GM18507 (cell line): ENCODE measurements at regions not wholly inside any gene's neighbourhood (a gene's known extent, or its start where the extent isn't known, plus 50 kb on each side); places are given as distances from the start of the nearest gene placed in this dataset.

ENCODE experiments used
- DNase-seq: peaks from one replicate; pipeline ENCODE4 v3.0.0; 2011; ENCODE audit warnings: low read depth; ENCODE audit not compliant: insufficient read length; ENCODE audit errors: extremely low spot score
- FAIRE-seq: peaks from 2 replicates; lab custom pipeline; 2011; peaks lifted over from hg19 to GRCh38; lab: Jason Lieb, UNC

DNA sequence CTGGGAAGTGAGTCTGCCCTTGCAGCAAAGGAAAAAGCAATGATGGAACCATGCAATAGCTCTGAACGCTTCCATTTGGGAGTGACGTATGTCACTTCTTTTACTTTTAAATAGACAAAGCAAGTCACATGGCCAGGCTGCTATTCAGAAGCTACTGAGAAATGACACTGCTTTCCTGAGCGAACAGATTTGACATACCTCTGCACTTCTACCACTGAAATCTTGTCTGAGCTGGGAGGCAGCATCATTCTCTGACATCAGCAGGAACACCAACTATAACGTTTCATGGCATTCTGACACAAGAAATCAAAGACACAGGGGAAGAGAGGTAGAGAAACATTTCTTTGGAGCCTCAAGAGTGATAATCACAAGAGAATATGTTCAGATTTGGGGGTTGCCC, 271.1 kb downstream of the SNX13 start:
- DNase-seq, result no peak
- no peak for FAIRE-seq

GRCh38 chr7:17671956-17672355, 268.3 kb downstream of the SNX13 start:
- FAIRE-seq, result no peak
- no peak for DNase-seq

GRCh38 chr7:17672783-17673182, 267.5 kb downstream of the SNX13 start:
- no peak for FAIRE-seq

GRCh38 chr7:17674166-17674942, 265.9 kb downstream of the SNX13 start:
- DNase-seq (no peak), FAIRE-seq (no peak)

More at GRCh38 chr7:17672783-17673182, 267.5 kb downstream of the SNX13 start:
- no peak for DNase-seq

DNA sequence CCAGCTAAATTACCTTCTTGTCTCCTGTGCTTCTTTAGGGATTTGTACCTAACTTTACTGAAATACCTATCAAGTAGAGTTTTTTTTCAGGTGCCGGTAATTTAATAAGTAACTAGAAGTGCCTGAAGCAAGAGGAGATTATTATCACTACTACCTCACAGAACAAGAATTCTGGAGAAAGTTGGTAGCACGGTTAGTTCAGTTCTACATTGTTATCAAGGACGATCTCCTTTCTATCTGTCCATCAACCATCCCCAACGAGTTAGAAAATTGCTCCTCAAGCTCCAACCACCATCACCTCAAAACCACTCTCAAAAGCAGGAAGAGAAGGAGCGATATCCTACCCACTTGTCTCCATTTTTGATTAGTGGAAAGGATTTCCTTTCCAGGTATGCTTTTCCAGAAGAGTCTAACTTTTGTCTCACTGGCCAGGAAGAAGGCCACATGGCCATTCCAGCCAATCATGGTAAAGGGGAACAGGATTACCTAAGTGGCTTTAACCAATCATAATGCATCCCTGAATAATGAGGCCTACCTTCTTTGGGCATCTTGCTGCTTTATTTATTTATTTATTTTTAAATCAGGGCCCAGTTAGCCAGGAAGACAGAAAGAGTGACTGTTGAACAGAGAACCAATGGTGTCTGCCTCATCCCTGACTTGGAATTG, 265.2 kb downstream of the SNX13 start:
- FAIRE-seq (no peak), DNase-seq (no peak)

- DNase-seq (no peak), FAIRE-seq (no peak)
Measured at GRCh38 chr7:17677408-17677807, 262.9 kb downstream of the SNX13 start.

- no peak for DNase-seq
- FAIRE-seq, result no peak
Measured at GRCh38 chr7:17678896-17679295, 261.4 kb downstream of the SNX13 start.

GRCh38 chr7:17679458-17679857, 260.8 kb downstream of the SNX13 start:
- FAIRE-seq, result no peak
- DNase-seq, result no peak

DNA sequence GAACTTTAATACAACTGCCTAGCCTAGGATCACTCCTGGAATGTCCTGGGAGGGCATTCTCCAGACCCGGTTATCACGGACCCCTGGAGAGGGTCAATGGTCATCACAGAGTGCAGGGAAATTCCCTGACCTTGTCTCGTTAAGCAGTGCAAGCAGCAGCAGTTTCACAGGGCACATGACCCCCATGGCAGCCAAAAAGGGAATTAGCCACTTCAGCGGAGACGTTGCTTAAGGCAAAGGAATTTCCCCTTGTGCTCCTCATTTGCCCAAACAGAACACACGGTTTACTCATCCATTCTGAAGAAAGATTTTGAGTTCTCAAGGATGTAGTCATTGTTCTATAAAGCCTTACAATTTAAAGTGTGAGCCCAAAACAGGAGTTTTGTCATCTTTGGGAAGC, 260.3 kb downstream of the SNX13 start:
- FAIRE-seq, result no peak
- DNase-seq, result no peak

- no peak for DNase-seq
Measured at GRCh38 chr7:17680943-17681351, 259.3 kb downstream of the SNX13 start.

DNA sequence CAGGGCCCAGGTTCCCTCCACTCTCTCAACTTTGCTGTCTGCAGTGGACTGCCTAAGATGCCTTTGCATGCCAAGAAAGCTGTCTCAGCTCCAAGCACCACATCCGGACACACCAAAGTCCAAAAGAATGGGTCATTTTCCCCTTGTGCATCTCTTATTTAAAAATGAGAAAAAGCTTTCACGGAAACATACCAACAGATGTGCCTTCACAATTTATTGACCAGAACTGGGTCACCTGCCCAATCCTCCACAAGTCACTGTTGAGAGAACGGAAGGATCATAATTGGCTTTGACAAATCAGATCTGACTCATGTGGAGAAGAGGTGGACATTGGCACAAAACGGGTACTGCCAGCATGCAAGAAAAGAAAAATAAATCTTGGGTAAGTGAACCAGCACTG, 258.3 kb downstream of the SNX13 start:
- no peak for DNase-seq
- no peak for FAIRE-seq

More at GRCh38 chr7:17680943-17681351, 259.3 kb downstream of the SNX13 start:
- FAIRE-seq, result peak; percentile 91

DNA sequence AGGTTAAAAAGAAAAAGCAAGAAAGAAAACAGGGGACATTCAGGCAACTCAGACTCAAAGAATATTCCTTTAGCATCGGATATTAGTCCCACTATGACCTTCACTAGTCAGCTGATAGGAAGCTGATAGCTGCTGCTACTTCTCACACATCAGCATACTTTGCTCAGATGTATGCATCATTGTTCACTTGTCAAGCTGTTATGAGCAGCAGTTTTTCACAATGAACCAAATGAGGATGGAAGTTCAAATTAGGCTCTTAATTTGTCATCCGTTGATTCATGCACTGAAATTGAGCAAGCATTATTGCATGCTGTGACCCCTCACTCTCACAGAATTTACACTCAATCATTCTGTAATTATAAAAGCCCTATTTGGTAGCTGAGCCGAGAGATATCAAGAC, 257.7 kb downstream of the SNX13 start:
- FAIRE-seq, result no peak
- DNase-seq, result no peak

GRCh38 chr7:17685141-17685540, 255.2 kb downstream of the SNX13 start:
- no peak for FAIRE-seq
- DNase-seq, result no peak

- DNase-seq, result no peak
- no peak for FAIRE-seq
Measured at GRCh38 chr7:17687361-17687760, 252.9 kb downstream of the SNX13 start.

DNA sequence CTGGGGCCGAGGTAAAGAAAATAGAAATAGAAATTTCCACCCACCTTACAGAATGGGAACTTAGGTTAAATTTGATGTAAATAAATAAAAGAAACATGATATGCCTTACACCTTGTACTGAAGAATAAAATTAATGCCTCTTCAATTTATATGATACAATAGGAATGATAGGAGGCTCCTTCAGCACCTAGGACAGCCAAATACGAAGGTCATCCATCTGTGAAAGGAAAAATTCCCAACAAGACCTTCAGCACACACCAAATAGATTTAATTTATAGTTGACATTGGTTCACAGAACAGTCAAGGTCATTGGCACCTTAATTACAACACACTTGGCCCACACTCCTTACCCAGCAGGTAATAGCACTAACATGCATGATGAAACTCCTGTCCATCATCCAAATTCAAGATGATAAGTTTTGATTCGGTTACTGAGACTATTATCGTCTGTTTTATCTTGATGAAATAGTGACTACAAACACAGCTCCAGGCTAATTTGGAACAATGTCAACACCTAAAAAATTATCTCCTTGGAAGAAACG, 250.9 kb downstream of the SNX13 start:
- DNase-seq, result no peak

GRCh38 chr7:17690030-17690429, 250.3 kb downstream of the SNX13 start:
- no peak for DNase-seq
- no peak for FAIRE-seq

More for the DNA sequence above, 250.9 kb downstream of the SNX13 start:
- no peak for FAIRE-seq

GRCh38 chr7:17696422-17696821, 243.9 kb downstream of the SNX13 start:
- FAIRE-seq (no peak), DNase-seq (no peak)

GRCh38 chr7:17697128-17697881, 243.0 kb downstream of the SNX13 start:
- DNase-seq (no peak), FAIRE-seq (no peak)

DNA sequence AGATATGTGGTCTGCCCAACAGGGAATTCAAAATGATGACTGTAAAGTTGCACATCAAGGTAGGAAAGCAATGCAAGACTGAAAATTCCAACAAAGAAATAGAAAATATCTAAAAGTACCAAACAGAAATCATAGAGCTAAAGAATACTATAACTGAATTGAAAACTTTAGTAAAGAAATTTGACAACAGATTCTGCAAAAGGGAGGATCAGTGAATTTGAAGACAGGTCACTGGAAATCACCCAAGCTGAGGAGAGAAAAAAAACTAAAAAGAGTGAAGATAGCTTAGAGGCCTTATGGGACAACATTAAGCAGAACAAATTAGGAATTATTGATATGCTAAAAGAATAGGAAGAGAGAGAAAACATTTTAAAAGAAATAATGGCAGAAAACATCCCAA, 240.6 kb downstream of the SNX13 start:
- FAIRE-seq, result no peak
- DNase-seq, result no peak

GRCh38 chr7:17700138-17700537, 240.2 kb downstream of the SNX13 start:
- FAIRE-seq, result no peak
- DNase-seq, result no peak
